RCC 7860 (cell line): ENCODE measurements at regions not wholly inside any gene's neighbourhood (a gene's known extent, or its start where the extent isn't known, plus 50 kb on each side); places are given as distances from the start of the nearest gene placed in this dataset.
"Not testable (repeated sequence)": the region's sequence is repeated elsewhere in the genome, so short reads cannot be mapped to it uniquely, and the experiment has no call there.

Source experiments
- DNase-seq: peaks from one replicate; pipeline ENCODE4 v3.0.0-alpha.2; 2015; ENCODE audit warnings: low spot score
- FAIRE-seq: peaks from 2 replicates; lab custom pipeline; 2012; peaks lifted over from hg19 to GRCh38; lab: Jason Lieb, UNC

GRCh38 chr9:65566018-65566417, 109.7 kb upstream of the ZNG1E start:
- DNase-seq, result not testable (repeated sequence)

GRCh38 chr9:65519018-65519417, 156.7 kb upstream of the ZNG1E start:
- FAIRE-seq, DNase-seq: not testable (repeated sequence)

More at GRCh38 chr9:65566018-65566417, 109.7 kb upstream of the ZNG1E start:
- not testable (repeated sequence) for FAIRE-seq

- FAIRE-seq, result not testable (repeated sequence)
These were observed 161.3 kb upstream of the ZNG1E start for GRCh38 chr9:65514465-65514864.

GRCh38 chr9:65507897-65508296, 167.8 kb upstream of the ZNG1E start:
- not testable (repeated sequence) for DNase-seq, FAIRE-seq

More at GRCh38 chr9:65514465-65514864, 161.3 kb upstream of the ZNG1E start:
- not testable (repeated sequence) for DNase-seq

- not testable (repeated sequence) for DNase-seq, FAIRE-seq
These were observed 171.0 kb upstream of the ZNG1E start for GRCh38 chr9:65504686-65505085.

GRCh38 chr9:65503696-65504095, 172.0 kb upstream of the ZNG1E start:
- DNase-seq, FAIRE-seq: not testable (repeated sequence)

GRCh38 chr9:65482890-65483289, 192.8 kb upstream of the ZNG1E start:
- FAIRE-seq, DNase-seq: not testable (repeated sequence)

GRCh38 chr9:65481291-65481690, 194.4 kb upstream of the ZNG1E start:
- not testable (repeated sequence) for FAIRE-seq

GRCh38 chr9:65474891-65475290, 189.9 kb upstream of the FOXD4L5 start:
- not testable (repeated sequence) for DNase-seq, FAIRE-seq

More at GRCh38 chr9:65481291-65481690, 194.4 kb upstream of the ZNG1E start:
- DNase-seq, result not testable (repeated sequence)

- DNase-seq, FAIRE-seq: not testable (repeated sequence)
These were observed 188.2 kb upstream of the FOXD4L5 start for GRCh38 chr9:65473059-65473822.

GRCh38 chr9:65471106-65471505, 186.1 kb upstream of the FOXD4L5 start:
- FAIRE-seq, DNase-seq: not testable (repeated sequence)

GRCh38 chr9:65466911-65467734, 182.1 kb upstream of the FOXD4L5 start:
- DNase-seq, FAIRE-seq: not testable (repeated sequence)

GRCh38 chr9:65465246-65465895, 180.4 kb upstream of the FOXD4L5 start:
- not testable (repeated sequence) for DNase-seq

GRCh38 chr9:65462476-65462875, 177.5 kb upstream of the FOXD4L5 start:
- not testable (repeated sequence) for DNase-seq, FAIRE-seq

More at GRCh38 chr9:65465246-65465895, 180.4 kb upstream of the FOXD4L5 start:
- not testable (repeated sequence) for FAIRE-seq

GRCh38 chr9:65459756-65460320, 174.8 kb upstream of the FOXD4L5 start:
- DNase-seq, result no peak
- no peak for FAIRE-seq

- FAIRE-seq, result no peak
- no peak for DNase-seq
These were observed 174.0 kb upstream of the FOXD4L5 start for GRCh38 chr9:65458992-65459391.

- no peak for FAIRE-seq
These were observed 173.5 kb upstream of the FOXD4L5 start for GRCh38 chr9:65458465-65458864.

GRCh38 chr9:65456991-65457390, 172.0 kb upstream of the FOXD4L5 start:
- DNase-seq, FAIRE-seq: not testable (repeated sequence)

More at GRCh38 chr9:65458465-65458864, 173.5 kb upstream of the FOXD4L5 start:
- no peak for DNase-seq

- not testable (repeated sequence) for DNase-seq, FAIRE-seq
These were observed 171.0 kb upstream of the FOXD4L5 start for GRCh38 chr9:65455751-65456647.
